ENCODE measurements at regions not wholly inside any gene's neighbourhood (a gene's known extent, or its start where the extent isn't known, plus 50 kb on each side); places are given as distances from the start of the nearest gene placed in this dataset.

DNA sequence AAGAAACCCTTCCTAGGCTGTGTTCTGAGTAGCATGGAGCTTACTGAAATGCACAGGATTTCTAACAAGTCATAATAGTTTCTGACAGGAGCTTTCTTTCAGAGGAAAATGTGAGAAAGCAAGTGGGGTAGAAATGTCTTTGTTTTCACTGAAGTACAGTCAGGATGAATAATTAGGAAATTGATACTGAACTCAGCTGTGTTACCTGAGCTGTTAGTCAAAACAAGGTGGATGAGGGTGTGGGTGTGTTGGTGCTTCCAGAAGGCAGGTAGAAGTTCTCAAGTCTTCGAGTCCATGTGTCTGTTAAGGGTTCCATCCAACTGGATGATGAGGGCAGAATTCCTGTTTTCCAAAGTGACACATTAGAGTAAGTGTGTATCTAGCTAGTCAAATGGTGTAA is 122.4 kb downstream of the BASP1 start:
- TF ChIP-seq, protein P1, sequence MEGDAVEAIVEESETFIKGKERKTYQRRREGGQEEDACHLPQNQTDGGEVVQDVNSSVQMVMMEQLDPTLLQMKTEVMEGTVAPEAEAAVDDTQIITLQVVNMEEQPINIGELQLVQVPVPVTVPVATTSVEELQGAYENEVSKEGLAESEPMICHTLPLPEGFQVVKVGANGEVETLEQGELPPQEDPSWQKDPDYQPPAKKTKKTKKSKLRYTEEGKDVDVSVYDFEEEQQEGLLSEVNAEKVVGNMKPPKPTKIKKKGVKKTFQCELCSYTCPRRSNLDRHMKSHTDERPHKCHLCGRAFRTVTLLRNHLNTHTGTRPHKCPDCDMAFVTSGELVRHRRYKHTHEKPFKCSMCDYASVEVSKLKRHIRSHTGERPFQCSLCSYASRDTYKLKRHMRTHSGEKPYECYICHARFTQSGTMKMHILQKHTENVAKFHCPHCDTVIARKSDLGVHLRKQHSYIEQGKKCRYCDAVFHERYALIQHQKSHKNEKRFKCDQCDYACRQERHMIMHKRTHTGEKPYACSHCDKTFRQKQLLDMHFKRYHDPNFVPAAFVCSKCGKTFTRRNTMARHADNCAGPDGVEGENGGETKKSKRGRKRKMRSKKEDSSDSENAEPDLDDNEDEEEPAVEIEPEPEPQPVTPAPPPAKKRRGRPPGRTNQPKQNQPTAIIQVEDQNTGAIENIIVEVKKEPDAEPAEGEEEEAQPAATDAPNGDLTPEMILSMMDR (IDR thresholded peaks at IDR 0.05), result no peak
- TF ChIP-seq ZFX (IDR thresholded peaks at IDR 0.05; ENCODE audit: borderline replicate concordance), result no peak
